GM23338 (cell line): ENCODE measurements at regions not wholly inside any gene's neighbourhood (a gene's known extent, or its start where the extent isn't known, plus 50 kb on each side); places are given as distances from the start of the nearest gene placed in this dataset.

Experiments
- ATAC-seq: fragments of 200-7000 bp; cut with Tn5 transposase; 3 replicates; pipeline ENCODE4 v1.9.1; 2020
- DNase-seq: peaks from one replicate; pipeline ENCODE4 v3.0.0-alpha.2; 2015; ENCODE audit warnings: low spot score
- H2AFZ ChIP-seq: fragments of 200-600 bp; sonication (generic); 2 replicates; pipeline ENCODE4 v1.8.0; 2016; ENCODE audit warnings: antibody characterized with exemption, mild to moderate bottlenecking, moderate library complexity
- H3F3A ChIP-seq: fragments of 200-600 bp; sonication (generic); replicated peaks from 2 replicates; pipeline ENCODE4 v1.8.0; 2017; ENCODE audit warnings: antibody characterized with exemption, mixed run types, low read depth
- H3K27ac ChIP-seq: fragments of 200-600 bp; sonication (generic); 2 replicates; pipeline ENCODE4 v1.6.1; 2016; ENCODE audit warnings: low read depth
- H3K27me3 ChIP-seq: fragments of 200-600 bp; sonication (generic); 2 replicates; pipeline ENCODE4 v1.8.0; 2016; ENCODE audit warnings: mild to moderate bottlenecking, mixed run types, moderate library complexity; ENCODE audit not compliant: insufficient read depth
- H3K36me3 ChIP-seq: fragments of 200-600 bp; sonication (generic); 2 replicates; pipeline ENCODE4 v1.8.0; 2016; ENCODE audit warnings: mild to moderate bottlenecking; ENCODE audit not compliant: insufficient read depth
- H3K4me1 ChIP-seq: fragments of 200-600 bp; sonication (generic); 2 replicates; pipeline ENCODE4 v1.8.0; 2016; ENCODE audit warnings: mild to moderate bottlenecking, moderate library complexity; ENCODE audit not compliant: insufficient read depth
- H3K4me2 ChIP-seq: fragments of 200-600 bp; sonication (generic); 2 replicates; pipeline ENCODE4 v1.7.1; 2017; ENCODE audit warnings: mixed run types
- H3K4me3 ChIP-seq: fragments of 200-600 bp; sonication (generic); 2 replicates; pipeline ENCODE4 v1.6.1; 2016; ENCODE audit warnings: mixed run types
- H3K79me2 ChIP-seq: fragments of 200-600 bp; sonication (generic); replicated peaks from 2 replicates; pipeline ENCODE4 v1.8.0; 2017; ENCODE audit warnings: mild to moderate bottlenecking; ENCODE audit not compliant: insufficient read depth
- H3K9me2 ChIP-seq: fragments of 200-600 bp; sonication (generic); 2 replicates; pipeline ENCODE4 v1.8.0; 2017; ENCODE audit not compliant: insufficient read depth
- H4K20me1 ChIP-seq: fragments of 200-600 bp; sonication (generic); replicated peaks from 2 replicates; pipeline ENCODE4 v1.8.0; 2017; ENCODE audit warnings: mild to moderate bottlenecking; ENCODE audit not compliant: insufficient read depth
- H3K27ac Mint-ChIP-seq: 2 replicates; pipeline ENCODE4 v1.8.0; 2020; ENCODE audit warnings: inconsistent platforms, mild to moderate bottlenecking, moderate library complexity, mixed read lengths
- H3K27me3 Mint-ChIP-seq: 3 replicates; pipeline ENCODE4 v1.8.0; 2022; ENCODE audit warnings: low read depth, mild to moderate bottlenecking, moderate library complexity, mixed read lengths, inconsistent platforms; ENCODE audit not compliant: insufficient read depth, poor library complexity
- H3K36me3 Mint-ChIP-seq: 3 replicates; pipeline ENCODE4 v1.8.0; 2021; ENCODE audit warnings: low read depth, mild to moderate bottlenecking, inconsistent platforms, moderate library complexity, mixed read lengths
- H3K4me1 Mint-ChIP-seq: 3 replicates; pipeline ENCODE4 v1.8.0; 2020; ENCODE audit warnings: mild to moderate bottlenecking, inconsistent platforms, mixed read lengths
- H3K4me3 Mint-ChIP-seq: 3 replicates; pipeline ENCODE4 v1.8.0; 2021; ENCODE audit warnings: moderate library complexity, mild to moderate bottlenecking, inconsistent platforms, mixed read lengths
- H3K9me3 Mint-ChIP-seq: 3 replicates; pipeline ENCODE4 v1.8.0; 2020; ENCODE audit warnings: moderate library complexity, mild to moderate bottlenecking, inconsistent platforms, mixed read lengths
- CREB1 ChIP-seq: fragments of 250-450 bp; sonication (Bioruptor Pico); IDR thresholded peaks from 2 replicates; pipeline ENCODE4 v1.5.0; 2020; ENCODE audit warnings: low read depth, mild to moderate bottlenecking, moderate library complexity
- EZH2 ChIP-seq: fragments of 200-600 bp; sonication (generic); IDR thresholded peaks from one replicate; pipeline ENCODE4 v1.8.0; 2017; ENCODE audit warnings: antibody characterized with exemption, mild to moderate bottlenecking, low read depth; ENCODE audit not compliant: unreplicated experiment
- EZH2phosphoT487 ChIP-seq: fragments of 200-600 bp; sonication (generic); IDR thresholded peaks from one replicate; pipeline ENCODE4 v1.8.1; 2018; ENCODE audit warnings: antibody characterized with exemption; ENCODE audit not compliant: unreplicated experiment
- NANOG ChIP-seq: IDR thresholded peaks from 2 replicates; pipeline ENCODE4 v1.6.1; 2016; ENCODE audit warnings: antibody characterized with exemption, borderline replicate concordance
- STAT1 ChIP-seq: IDR thresholded peaks from one replicate; pipeline ENCODE4 v1.6.1; 2016; ENCODE audit warnings: antibody characterized with exemption; ENCODE audit not compliant: unreplicated experiment
- ZNF114 ChIP-seq: fragments of 250-450 bp; sonication (Bioruptor Pico); IDR thresholded peaks from 2 replicates; pipeline ENCODE4 v1.5.0; 2020; ENCODE audit warnings: mild to moderate bottlenecking, moderate library complexity
- ZNF331 ChIP-seq: fragments of 250-450 bp; sonication (Bioruptor Pico); IDR thresholded peaks from 2 replicates; pipeline ENCODE4 v1.5.0; 2020; ENCODE audit warnings: low read depth, mild to moderate bottlenecking, moderate library complexity
- TF ChIP-seq, protein P1 (sequence below), 2 experiments: fragments of 200-600 bp in 1 of 2; sonication (generic) in 1 of 2; conservative IDR thresholded peaks; 2 replicates each; pipeline versions ENCODE4 v1.5.1 to v1.6.1; 2016 to 2017; ENCODE audit warnings: antibody characterized with exemption in 2 of 2, low read depth in 2 of 2, mild to moderate bottlenecking in 2 of 2, moderate library complexity in 1 of 2
- TF ChIP-seq, protein P2 (sequence below): IDR thresholded peaks from 2 replicates; pipeline ENCODE4 v1.6.1; 2016; ENCODE audit warnings: antibody characterized with exemption
- TF ChIP-seq, protein P3 (sequence below): fragments of 250-450 bp; sonication (Bioruptor Pico); IDR thresholded peaks from 2 replicates; pipeline ENCODE4 v1.5.0; 2020; ENCODE audit warnings: mild to moderate bottlenecking, moderate library complexity
- TF ChIP-seq, protein P4 (sequence below): IDR thresholded peaks from one replicate; pipeline ENCODE4 v1.6.1; 2018; ENCODE audit warnings: antibody characterized with exemption; ENCODE audit not compliant: unreplicated experiment

DNA sequence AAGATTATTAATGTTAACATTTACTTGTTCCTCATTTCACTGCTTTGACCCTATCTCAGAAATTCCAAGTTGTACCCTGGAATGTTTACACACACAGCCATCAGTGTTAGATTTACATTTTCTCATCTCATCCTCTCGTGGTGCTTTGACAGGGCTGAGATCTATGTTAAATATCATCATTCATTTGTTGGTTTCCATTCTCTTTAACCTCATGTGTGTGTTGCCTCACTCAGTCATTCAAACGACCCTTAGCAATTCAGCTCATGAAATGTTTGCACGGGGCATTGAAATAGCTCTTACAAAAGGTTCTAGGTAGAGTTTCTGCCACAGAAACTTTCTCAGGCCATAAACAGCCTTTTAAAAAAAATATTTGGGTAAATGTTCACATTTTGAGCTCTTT lies 369.6 kb upstream of the MAF start (continued):
- TF ChIP-seq, protein P1, sequence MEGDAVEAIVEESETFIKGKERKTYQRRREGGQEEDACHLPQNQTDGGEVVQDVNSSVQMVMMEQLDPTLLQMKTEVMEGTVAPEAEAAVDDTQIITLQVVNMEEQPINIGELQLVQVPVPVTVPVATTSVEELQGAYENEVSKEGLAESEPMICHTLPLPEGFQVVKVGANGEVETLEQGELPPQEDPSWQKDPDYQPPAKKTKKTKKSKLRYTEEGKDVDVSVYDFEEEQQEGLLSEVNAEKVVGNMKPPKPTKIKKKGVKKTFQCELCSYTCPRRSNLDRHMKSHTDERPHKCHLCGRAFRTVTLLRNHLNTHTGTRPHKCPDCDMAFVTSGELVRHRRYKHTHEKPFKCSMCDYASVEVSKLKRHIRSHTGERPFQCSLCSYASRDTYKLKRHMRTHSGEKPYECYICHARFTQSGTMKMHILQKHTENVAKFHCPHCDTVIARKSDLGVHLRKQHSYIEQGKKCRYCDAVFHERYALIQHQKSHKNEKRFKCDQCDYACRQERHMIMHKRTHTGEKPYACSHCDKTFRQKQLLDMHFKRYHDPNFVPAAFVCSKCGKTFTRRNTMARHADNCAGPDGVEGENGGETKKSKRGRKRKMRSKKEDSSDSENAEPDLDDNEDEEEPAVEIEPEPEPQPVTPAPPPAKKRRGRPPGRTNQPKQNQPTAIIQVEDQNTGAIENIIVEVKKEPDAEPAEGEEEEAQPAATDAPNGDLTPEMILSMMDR (conservative IDR thresholded peaks at IDR 0.05; ENCODE audit: low read depth in 2 of 2): no peak
- TF ChIP-seq EZH2phosphoT487 (no peak), NANOG (no peak), ZNF331 (no peak), EZH2 (no peak), CREB1 (CRISPR knock-in tag) (no peak), STAT1 (no peak), ZNF114 (CRISPR knock-in tag) (no peak)
- TF ChIP-seq, protein P2, sequence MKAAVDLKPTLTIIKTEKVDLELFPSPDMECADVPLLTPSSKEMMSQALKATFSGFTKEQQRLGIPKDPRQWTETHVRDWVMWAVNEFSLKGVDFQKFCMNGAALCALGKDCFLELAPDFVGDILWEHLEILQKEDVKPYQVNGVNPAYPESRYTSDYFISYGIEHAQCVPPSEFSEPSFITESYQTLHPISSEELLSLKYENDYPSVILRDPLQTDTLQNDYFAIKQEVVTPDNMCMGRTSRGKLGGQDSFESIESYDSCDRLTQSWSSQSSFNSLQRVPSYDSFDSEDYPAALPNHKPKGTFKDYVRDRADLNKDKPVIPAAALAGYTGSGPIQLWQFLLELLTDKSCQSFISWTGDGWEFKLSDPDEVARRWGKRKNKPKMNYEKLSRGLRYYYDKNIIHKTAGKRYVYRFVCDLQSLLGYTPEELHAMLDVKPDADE: no peak

DNA sequence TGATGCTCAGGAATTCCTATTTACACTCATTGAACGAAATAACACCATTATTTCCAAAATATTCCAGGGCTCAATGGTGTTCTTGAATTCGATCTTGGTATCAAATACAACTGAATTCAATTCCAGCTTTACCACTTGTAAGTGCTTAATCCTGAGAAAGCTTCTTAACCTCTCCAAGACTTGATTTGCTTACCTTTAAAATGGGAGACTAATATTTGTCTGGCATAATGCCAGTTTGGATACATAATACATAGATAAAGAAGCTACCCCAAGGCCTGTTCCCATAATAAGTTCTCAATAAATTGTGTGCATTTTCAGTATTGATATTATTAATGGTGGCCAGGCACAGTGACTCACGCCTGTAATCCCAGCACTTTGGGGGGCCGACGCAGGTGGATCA lies 368.9 kb upstream of the MAF start:
- Mint-ChIP-seq H3K4me3 (no peak overlapping the region), H3K27me3 (no peaks in the 10 kb centered on the region), H3K27ac (no peak overlapping the region), H3K9me3 (no peaks in the 10 kb centered on the region), H3K4me1 (peaks cover 2% of the 10 kb centered on the region; the same call in 1 of the 3 replicates), H3K36me3 (no peaks in the 10 kb centered on the region)
- Histone ChIP-seq H3K4me2 (no peak overlapping the region), H3K27ac (no peak overlapping the region), H3K9me2 (0 out of 2 replicates have a peak, but pooled peaks cover 10% of the 10 kb centered on the region), H3K36me3 (no peaks in the 10 kb centered on the region), H3K79me2 (no peaks in the 10 kb centered on the region), H3K4me1 (no peaks in the 10 kb centered on the region), H4K20me1 (no peaks in the 10 kb centered on the region), H2AFZ (no peak overlapping the region), H3K4me3 (no peak overlapping the region), H3K27me3 (no peaks in the 10 kb centered on the region), H3F3A (no peaks in the 10 kb centered on the region)
- ATAC-seq (no peak), DNase-seq (no peak)
- TF ChIP-seq, protein P3, sequence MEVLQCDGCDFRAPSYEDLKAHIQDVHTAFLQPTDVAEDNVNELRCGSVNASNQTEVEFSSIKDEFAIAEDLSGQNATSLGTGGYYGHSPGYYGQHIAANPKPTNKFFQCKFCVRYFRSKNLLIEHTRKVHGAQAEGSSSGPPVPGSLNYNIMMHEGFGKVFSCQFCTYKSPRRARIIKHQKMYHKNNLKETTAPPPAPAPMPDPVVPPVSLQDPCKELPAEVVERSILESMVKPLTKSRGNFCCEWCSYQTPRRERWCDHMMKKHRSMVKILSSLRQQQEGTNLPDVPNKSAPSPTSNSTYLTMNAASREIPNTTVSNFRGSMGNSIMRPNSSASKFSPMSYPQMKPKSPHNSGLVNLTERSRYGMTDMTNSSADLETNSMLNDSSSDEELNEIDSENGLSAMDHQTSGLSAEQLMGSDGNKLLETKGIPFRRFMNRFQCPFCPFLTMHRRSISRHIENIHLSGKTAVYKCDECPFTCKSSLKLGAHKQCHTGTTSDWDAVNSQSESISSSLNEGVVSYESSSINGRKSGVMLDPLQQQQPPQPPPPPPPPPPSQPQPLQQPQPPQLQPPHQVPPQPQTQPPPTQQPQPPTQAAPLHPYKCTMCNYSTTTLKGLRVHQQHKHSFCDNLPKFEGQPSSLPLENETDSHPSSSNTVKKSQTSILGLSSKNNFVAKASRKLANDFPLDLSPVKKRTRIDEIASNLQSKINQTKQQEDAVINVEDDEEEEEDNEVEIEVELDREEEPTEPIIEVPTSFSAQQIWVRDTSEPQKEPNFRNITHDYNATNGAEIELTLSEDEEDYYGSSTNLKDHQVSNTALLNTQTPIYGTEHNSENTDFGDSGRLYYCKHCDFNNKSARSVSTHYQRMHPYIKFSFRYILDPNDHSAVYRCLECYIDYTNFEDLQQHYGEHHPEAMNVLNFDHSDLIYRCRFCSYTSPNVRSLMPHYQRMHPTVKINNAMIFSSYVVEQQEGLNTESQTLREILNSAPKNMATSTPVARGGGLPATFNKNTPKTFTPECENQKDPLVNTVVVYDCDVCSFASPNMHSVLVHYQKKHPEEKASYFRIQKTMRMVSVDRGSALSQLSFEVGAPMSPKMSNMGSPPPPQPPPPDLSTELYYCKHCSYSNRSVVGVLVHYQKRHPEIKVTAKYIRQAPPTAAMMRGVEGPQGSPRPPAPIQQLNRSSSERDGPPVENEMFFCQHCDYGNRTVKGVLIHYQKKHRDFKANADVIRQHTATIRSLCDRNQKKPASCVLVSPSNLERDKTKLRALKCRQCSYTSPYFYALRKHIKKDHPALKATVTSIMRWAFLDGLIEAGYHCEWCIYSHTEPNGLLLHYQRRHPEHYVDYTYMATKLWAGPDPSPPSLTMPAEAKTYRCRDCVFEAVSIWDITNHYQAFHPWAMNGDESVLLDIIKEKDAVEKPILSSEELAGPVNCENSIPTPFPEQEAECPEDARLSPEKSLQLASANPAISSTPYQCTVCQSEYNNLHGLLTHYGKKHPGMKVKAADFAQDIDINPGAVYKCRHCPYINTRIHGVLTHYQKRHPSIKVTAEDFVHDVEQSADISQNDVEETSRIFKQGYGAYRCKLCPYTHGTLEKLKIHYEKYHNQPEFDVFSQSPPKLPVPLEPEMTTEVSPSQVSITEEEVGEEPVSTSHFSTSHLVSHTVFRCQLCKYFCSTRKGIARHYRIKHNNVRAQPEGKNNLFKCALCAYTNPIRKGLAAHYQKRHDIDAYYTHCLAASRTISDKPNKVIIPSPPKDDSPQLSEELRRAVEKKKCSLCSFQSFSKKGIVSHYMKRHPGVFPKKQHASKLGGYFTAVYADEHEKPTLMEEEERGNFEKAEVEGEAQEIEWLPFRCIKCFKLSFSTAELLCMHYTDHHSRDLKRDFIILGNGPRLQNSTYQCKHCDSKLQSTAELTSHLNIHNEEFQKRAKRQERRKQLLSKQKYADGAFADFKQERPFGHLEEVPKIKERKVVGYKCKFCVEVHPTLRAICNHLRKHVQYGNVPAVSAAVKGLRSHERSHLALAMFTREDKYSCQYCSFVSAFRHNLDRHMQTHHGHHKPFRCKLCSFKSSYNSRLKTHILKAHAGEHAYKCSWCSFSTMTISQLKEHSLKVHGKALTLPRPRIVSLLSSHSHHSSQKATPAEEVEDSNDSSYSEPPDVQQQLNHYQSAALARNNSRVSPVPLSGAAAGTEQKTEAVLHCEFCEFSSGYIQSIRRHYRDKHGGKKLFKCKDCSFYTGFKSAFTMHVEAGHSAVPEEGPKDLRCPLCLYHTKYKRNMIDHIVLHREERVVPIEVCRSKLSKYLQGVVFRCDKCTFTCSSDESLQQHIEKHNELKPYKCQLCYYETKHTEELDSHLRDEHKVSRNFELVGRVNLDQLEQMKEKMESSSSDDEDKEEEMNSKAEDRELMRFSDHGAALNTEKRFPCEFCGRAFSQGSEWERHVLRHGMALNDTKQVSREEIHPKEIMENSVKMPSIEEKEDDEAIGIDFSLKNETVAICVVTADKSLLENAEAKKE (CRISPR knock-in tag): no peak
- TF ChIP-seq CREB1 (CRISPR knock-in tag) (no peak), ZNF114 (CRISPR knock-in tag) (no peak), EZH2 (no peak), ZNF331 (no peak)
- TF ChIP-seq, protein P2: no peak
- TF ChIP-seq, protein P4, sequence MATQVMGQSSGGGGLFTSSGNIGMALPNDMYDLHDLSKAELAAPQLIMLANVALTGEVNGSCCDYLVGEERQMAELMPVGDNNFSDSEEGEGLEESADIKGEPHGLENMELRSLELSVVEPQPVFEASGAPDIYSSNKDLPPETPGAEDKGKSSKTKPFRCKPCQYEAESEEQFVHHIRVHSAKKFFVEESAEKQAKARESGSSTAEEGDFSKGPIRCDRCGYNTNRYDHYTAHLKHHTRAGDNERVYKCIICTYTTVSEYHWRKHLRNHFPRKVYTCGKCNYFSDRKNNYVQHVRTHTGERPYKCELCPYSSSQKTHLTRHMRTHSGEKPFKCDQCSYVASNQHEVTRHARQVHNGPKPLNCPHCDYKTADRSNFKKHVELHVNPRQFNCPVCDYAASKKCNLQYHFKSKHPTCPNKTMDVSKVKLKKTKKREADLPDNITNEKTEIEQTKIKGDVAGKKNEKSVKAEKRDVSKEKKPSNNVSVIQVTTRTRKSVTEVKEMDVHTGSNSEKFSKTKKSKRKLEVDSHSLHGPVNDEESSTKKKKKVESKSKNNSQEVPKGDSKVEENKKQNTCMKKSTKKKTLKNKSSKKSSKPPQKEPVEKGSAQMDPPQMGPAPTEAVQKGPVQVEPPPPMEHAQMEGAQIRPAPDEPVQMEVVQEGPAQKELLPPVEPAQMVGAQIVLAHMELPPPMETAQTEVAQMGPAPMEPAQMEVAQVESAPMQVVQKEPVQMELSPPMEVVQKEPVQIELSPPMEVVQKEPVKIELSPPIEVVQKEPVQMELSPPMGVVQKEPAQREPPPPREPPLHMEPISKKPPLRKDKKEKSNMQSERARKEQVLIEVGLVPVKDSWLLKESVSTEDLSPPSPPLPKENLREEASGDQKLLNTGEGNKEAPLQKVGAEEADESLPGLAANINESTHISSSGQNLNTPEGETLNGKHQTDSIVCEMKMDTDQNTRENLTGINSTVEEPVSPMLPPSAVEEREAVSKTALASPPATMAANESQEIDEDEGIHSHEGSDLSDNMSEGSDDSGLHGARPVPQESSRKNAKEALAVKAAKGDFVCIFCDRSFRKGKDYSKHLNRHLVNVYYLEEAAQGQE: no peak
